UCSD-AML1 (cell line): ENCODE measurements at regions not wholly inside any gene's neighbourhood (a gene's known extent, or its start where the extent isn't known, plus 50 kb on each side); places are given as distances from the start of the nearest gene placed in this dataset.
A peak's percentile ranks its signal among the peaks of the same experiment; 100 is the strongest.

Source experiments
- DNase-seq: peaks from one replicate; lab custom pipeline; 2025; ENCODE audit not compliant: unreplicated experiment; lab: John Stamatoyannopoulos, UW

GRCh38 chr1:68378296-68379084 is 71.3 kb downstream of the RPE65 start:
- no peak for DNase-seq

GRCh38 chr1:68377098-68377497 is 72.7 kb downstream of the RPE65 start:
- no peak for DNase-seq

DNA sequence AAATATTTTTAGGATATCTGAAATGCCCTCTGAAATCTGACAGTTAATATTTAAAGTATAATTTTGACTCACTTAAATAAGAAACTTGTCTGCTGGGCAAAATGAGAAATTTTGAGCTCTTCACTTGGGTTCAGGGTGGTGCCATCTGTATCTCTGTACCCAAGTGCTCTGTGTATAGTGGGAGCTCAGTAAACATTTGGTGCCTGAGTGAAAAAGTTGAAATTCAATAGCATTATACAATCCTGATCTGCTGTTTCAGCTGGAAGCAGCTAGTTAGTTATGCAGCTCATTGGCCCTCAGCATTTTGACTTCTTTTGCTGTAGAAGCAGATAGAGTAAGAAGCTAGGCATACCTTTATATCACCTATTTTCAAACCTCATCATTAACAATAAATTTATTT is 73.3 kb downstream of the RPE65 start:
- no peak for DNase-seq

GRCh38 chr1:68375919-68376318 is 73.8 kb downstream of the RPE65 start:
- DNase-seq: no peak

GRCh38 chr1:68373173-68373572 is 76.6 kb downstream of the RPE65 start:
- no peak for DNase-seq

DNA sequence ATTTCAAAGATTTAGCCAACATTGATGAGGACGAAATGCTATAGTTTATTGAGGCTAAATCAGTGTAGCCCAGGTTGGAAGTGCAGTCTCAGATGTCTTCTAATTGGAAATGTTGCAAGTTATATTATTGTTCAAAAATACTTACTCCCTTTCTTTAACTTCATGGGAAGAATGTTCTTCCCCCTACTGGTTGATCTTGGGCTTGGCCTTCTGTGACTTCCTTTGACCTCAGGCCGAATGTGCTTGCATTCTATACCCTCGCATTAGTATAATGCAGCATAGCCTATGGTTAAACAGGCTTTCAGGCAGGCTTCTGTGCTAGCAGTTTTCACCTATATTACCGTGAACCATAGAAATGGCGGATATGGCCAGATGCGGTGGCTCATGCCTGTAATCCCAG is 77.3 kb downstream of the RPE65 start:
- DNase-seq: no peak

DNA sequence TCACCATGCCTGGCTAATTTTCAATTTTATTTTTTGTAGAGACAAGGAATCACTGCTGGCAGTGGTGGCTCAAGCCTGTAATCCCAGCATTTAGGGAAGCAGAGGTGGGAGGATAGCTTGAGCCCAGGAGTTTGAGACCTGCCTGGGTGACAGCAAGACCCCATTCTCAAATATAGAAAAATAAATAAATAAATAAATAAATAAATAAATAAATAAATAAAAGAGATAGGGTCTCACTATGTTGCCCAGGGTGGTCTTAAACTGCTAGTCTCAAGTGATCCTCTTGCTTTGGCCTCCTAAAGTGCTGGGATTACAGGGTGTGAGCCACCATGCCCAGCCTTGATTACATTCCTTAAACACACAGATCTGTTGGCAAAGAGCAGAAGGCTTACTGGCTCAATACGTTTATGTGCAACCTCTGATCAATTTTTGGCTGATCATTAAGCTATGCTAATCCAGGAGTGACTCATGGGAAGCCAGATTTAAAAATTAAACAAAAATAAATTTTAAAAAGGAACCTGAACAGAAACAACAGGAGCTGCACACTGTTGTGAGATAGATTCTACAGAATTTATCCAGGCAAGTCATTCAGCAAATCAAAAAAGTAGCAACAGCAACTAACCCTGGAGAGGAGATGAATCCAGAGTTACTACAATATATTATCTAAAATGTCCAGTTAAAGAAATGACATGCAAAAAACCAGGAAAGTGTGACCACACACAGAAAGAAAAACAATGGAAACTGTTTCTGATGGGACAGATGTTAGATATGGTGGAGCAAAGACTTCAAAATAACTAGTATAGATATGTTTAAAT is 79.4 kb downstream of the RPE65 start:
- DNase-seq: no peak

GRCh38 chr1:68366572-68366971 is 83.2 kb downstream of the RPE65 start:
- no peak for DNase-seq

GRCh38 chr1:68365709-68366382 is 83.9 kb downstream of the RPE65 start:
- DNase-seq: no peak

DNA sequence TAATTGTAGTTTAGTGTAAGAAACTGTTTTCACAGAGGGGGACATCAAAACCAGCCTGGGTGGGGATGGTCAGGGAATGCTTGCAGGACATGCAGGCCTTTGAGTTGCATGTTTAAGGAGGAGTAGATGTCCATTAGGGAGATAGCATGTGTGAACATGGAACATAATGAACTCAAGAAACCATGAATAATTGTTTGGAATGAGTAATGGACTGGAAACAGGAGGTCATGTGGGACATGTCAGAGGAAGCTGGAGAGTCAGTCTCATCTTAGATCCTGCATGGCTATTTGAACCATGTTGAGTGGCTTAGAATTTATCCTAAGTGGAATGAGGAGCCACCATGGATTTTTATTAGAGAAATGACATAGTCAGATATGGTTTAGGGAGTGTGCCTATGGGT is 86.4 kb downstream of the RPE65 start:
- DNase-seq: no peak

DNA sequence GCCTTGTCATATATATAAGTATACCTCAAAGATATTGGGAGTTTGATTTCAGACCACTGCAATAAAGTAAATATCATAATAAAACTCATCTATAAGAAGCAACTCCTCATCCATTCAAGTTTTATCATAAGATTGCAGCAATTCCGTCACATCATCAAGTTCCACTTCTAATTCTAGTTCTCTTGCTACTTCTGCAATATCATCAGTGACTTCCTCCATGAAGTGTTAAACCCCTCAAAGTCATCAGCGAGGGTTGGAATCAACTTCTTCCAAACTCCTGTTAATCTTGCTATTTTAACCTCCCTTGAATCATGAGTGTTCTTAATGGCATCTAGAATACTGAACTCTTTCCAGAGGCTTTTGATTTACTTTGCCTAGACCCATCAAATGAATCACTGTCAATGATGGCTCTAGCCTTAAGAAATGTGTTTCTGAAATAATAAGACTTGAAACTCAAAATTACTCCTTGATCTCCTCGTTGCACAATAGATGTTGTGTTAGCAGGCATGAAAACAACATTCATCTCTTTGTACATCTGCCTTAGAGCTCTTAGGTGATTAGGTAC is 88.3 kb downstream of the RPE65 start:
- no peak for DNase-seq

DNA sequence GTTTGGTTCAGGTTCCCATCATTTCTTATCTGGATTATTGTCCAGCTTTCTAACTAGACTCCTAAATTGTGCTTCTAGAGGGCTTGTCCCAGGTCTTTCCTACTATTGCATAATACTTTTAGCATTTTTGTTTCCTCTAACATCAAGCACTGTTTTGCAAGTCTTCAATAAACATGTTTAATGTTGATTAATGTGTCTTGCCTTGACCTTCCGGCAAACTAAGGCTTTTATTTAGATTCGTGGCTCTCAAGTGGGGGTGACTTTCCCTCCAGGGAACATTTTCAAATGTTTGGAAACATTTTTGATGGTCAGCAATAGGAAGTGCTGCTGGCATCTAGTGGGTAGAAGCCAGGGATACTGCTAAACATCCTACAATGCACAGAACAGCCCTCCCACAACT is 90.7 kb downstream of the RPE65 start:
- DNase-seq: no peak

GRCh38 chr1:68358439-68358838 is 91.3 kb downstream of the RPE65 start:
- no peak for DNase-seq

GRCh38 chr1:68355614-68356013 is 94.1 kb downstream of the RPE65 start:
- DNase-seq: no peak

- DNase-seq: no peak
Observed at GRCh38 chr1:68352202-68352601, 97.6 kb downstream of the RPE65 start.

- peak; percentile 12 for DNase-seq
Observed at GRCh38 chr1:68347415-68347814, 102.3 kb downstream of the RPE65 start.

- DNase-seq: no peak
Observed at GRCh38 chr1:68346188-68346808, 103.5 kb downstream of the RPE65 start.

GRCh38 chr1:68344208-68344607 is 105.5 kb downstream of the RPE65 start:
- no peak for DNase-seq

- DNase-seq: no peak
Observed at GRCh38 chr1:68340951-68341350, 108.6 kb upstream of the WLS start.

- DNase-seq: no peak
Observed at GRCh38 chr1:68339505-68339904, 107.2 kb upstream of the WLS start.

DNA sequence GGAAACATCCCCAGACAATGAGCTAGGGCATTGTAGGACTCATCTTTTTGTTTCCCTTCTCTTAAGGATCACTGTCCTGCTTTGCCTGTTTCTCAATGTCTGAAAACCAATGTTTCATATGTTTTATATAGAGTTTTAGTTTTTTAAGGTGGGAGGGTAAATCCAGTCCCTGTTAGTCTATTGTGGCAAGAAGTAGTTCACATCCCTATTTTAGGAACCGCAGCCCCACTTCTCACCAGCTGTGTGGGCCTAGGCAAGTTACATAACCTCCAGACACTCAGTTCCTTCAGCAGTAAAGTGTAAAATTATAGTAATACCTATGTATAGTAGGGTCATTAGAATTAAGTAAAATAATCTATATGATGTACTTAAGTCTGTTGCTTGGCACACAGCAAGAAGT is 105.8 kb upstream of the WLS start:
- DNase-seq: no peak
